ENCODE measurements at regions not wholly inside any gene's neighbourhood (a gene's known extent, or its start where the extent isn't known, plus 50 kb on each side); places are given as distances from the start of the nearest gene placed in this dataset.
A peak's percentile ranks its signal among the peaks of the same experiment; 100 is the strongest.

GRCh38 chr14:95425369-95426115 lies 90.9 kb downstream of the SYNE3 start:
- peak overlapping the region in 2 of 10 donors; percentile 4 to 49 for H3K27ac Mint-ChIP-seq

GRCh38 chr14:95424529-95424928 lies 91.9 kb downstream of the SYNE3 start:
- no peak for ATAC-seq
- H3K4me3 Mint-ChIP-seq, result no peak overlapping the region

More at GRCh38 chr14:95425369-95426115, 90.9 kb downstream of the SYNE3 start:
- POLR2A ChIA-PET, result interaction anchor here (1.1 kb wide), 1 partner anchor 17 kb away, joined by 3 read pairs; no protein-coding TSS in a partner anchor
- H3K9me3 Mint-ChIP-seq, result peaks cover 0 to 4% (median 0%) of the 10 kb centered on the region in 9 donors
- H3K36me3 Mint-ChIP-seq, result peaks cover 8 to 73% (median 18%) of the 10 kb centered on the region in 3 donors
- ATAC-seq, result no peak
- no peaks in the 10 kb centered on the region for H3K27me3 Mint-ChIP-seq
- H3K4me3 Mint-ChIP-seq, result no peak overlapping the region
- H3K4me1 Mint-ChIP-seq, result peaks cover 0 to 8% (median 4%) of the 10 kb centered on the region in 4 donors
- no peak for DNase-seq

GRCh38 chr14:95421741-95422140 lies 94.7 kb downstream of the SYNE3 start:
- no peak for ATAC-seq
- no peaks in the 10 kb centered on the region for H3K27me3 Mint-ChIP-seq
- DNase-seq, result no peak
- peak overlapping the region in 2 of 10 donors; percentile 70 to 73 for H3K27ac Mint-ChIP-seq
- H3K9me3 Mint-ChIP-seq, result peaks cover 0 to 12% (median 0%) of the 10 kb centered on the region in 9 donors
- no peak overlapping the region for H3K4me3 Mint-ChIP-seq
- POLR2A ChIA-PET, result no interaction called here
- H3K36me3 Mint-ChIP-seq, result peaks cover 24 to 73% (median 41%) of the 10 kb centered on the region in 3 donors
- peaks cover 0 to 8% (median under 1%) of the 10 kb centered on the region in 4 donors for H3K4me1 Mint-ChIP-seq

More at GRCh38 chr14:95424529-95424928, 91.9 kb downstream of the SYNE3 start:
- H3K27ac Mint-ChIP-seq, result peak overlapping the region in 2 of 10 donors; percentile 14 to 46
- H3K9me3 Mint-ChIP-seq, result peaks cover 0 to 8% (median 0%) of the 10 kb centered on the region in 9 donors
- no peaks in the 10 kb centered on the region for H3K27me3 Mint-ChIP-seq
- peaks cover 0 to 9% (median 5%) of the 10 kb centered on the region in 4 donors for H3K4me1 Mint-ChIP-seq
- no peak for DNase-seq
- H3K36me3 Mint-ChIP-seq, result peaks cover 14 to 74% (median 25%) of the 10 kb centered on the region in 3 donors
- POLR2A ChIA-PET, result no interaction called here

- DNase-seq, result no peak
- peaks cover 24 to 76% (median 47%) of the 10 kb centered on the region in 3 donors for H3K36me3 Mint-ChIP-seq
- H3K27ac Mint-ChIP-seq, result no peak overlapping the region
Measured at GRCh38 chr14:95420060-95420459, 96.4 kb downstream of the SYNE3 start.

GRCh38 chr14:95419569-95419968 lies 96.9 kb downstream of the SYNE3 start:
- Mint-ChIP-seq H3K9me3 (peaks cover 0 to 12% (median 0%) of the 10 kb centered on the region in 9 donors), H3K4me1 (peaks cover 0 to 8% (median under 1%) of the 10 kb centered on the region in 4 donors), H3K36me3 (peaks cover 24 to 74% (median 45%) of the 10 kb centered on the region in 3 donors), H3K27me3 (no peaks in the 10 kb centered on the region), H3K4me3 (no peak overlapping the region), H3K27ac (peak overlapping the region in 1 of 10 donors; percentile 2)
- no peak for DNase-seq
- ATAC-seq, result no peak
- POLR2A ChIA-PET, result no interaction called here

More at GRCh38 chr14:95420060-95420459, 96.4 kb downstream of the SYNE3 start:
- H3K4me3 Mint-ChIP-seq, result no peak overlapping the region
- peaks cover 0 to 12% (median 0%) of the 10 kb centered on the region in 9 donors for H3K9me3 Mint-ChIP-seq
- no peaks in the 10 kb centered on the region for H3K27me3 Mint-ChIP-seq
- peaks cover 0 to 8% (median under 1%) of the 10 kb centered on the region in 4 donors for H3K4me1 Mint-ChIP-seq
- no peak for ATAC-seq
- POLR2A ChIA-PET, result no interaction called here

GRCh38 chr14:95418858-95419257 lies 97.6 kb downstream of the SYNE3 start:
- Mint-ChIP-seq H3K36me3 (peaks cover 24 to 70% (median 45%) of the 10 kb centered on the region in 3 donors), H3K9me3 (peaks cover 0 to 12% (median 0%) of the 10 kb centered on the region in 9 donors), H3K27me3 (no peaks in the 10 kb centered on the region), H3K27ac (peak overlapping the region in 2 of 10 donors; percentile 37 to 59), H3K4me1 (peaks cover 0 to 8% (median under 1%) of the 10 kb centered on the region in 4 donors), H3K4me3 (no peak overlapping the region)
- ATAC-seq (no peak), DNase-seq (no peak)
- POLR2A ChIA-PET, result no interaction called here

GRCh38 chr14:95417492-95417891 lies 97.8 kb upstream of the CLMN start:
- H3K4me3 Mint-ChIP-seq, result no peak overlapping the region
- H3K27ac Mint-ChIP-seq, result peak overlapping the region in 1 of 10 donors; percentile 68

GRCh38 chr14:95415993-95416392 lies 96.3 kb upstream of the CLMN start:
- POLR2A ChIA-PET, result no interaction called here
- H3K9me3 Mint-ChIP-seq, result peaks cover 0 to 12% (median 0%) of the 10 kb centered on the region in 9 donors
- peaks cover 0 to 8% (median under 1%) of the 10 kb centered on the region in 4 donors for H3K4me1 Mint-ChIP-seq

More at GRCh38 chr14:95417492-95417891, 97.8 kb upstream of the CLMN start:
- DNase-seq (no peak), ATAC-seq (no peak)
- Mint-ChIP-seq H3K4me1 (peaks cover 0 to 8% (median under 1%) of the 10 kb centered on the region in 4 donors), H3K27me3 (no peaks in the 10 kb centered on the region), H3K36me3 (peaks cover 24 to 71% (median 45%) of the 10 kb centered on the region in 3 donors), H3K9me3 (peaks cover 0 to 12% (median 0%) of the 10 kb centered on the region in 9 donors)
- POLR2A ChIA-PET, result no interaction called here

GRCh38 chr14:95413289-95414215 lies 93.8 kb upstream of the CLMN start:
- no peak overlapping the region for H3K4me3 Mint-ChIP-seq
- DNase-seq, result no peak
- peaks cover 9 to 51% (median 27%) of the 10 kb centered on the region in 3 donors for H3K36me3 Mint-ChIP-seq
- ATAC-seq, result no peak
- peaks cover 0 to 2% (median under 1%) of the 10 kb centered on the region in 4 donors for H3K4me1 Mint-ChIP-seq
- no peaks in the 10 kb centered on the region for H3K27me3 Mint-ChIP-seq
- POLR2A ChIA-PET, result no interaction called here
- no peaks in the 10 kb centered on the region for H3K9me3 Mint-ChIP-seq
- H3K27ac Mint-ChIP-seq, result peak overlapping the region in 3 of 10 donors; percentile 3 to 81 (median 56)

More at GRCh38 chr14:95415993-95416392, 96.3 kb upstream of the CLMN start:
- no peaks in the 10 kb centered on the region for H3K27me3 Mint-ChIP-seq
- no peak overlapping the region for H3K27ac Mint-ChIP-seq
- ATAC-seq (no peak), DNase-seq (no peak)
- H3K36me3 Mint-ChIP-seq, result peaks cover 16 to 65% (median 35%) of the 10 kb centered on the region in 3 donors
- no peak overlapping the region for H3K4me3 Mint-ChIP-seq

GRCh38 chr14:95410838-95411237 lies 91.1 kb upstream of the CLMN start:
- Mint-ChIP-seq H3K4me1 (no peaks in the 10 kb centered on the region), H3K36me3 (peaks cover 0 to 31% (median 9%) of the 10 kb centered on the region in 3 donors), H3K4me3 (no peak overlapping the region), H3K27ac (peak overlapping the region in 1 of 10 donors; percentile 50), H3K9me3 (no peaks in the 10 kb centered on the region), H3K27me3 (no peaks in the 10 kb centered on the region)
- no peak for ATAC-seq
- no peak for DNase-seq
- POLR2A ChIA-PET, result no interaction called here

- POLR2A ChIA-PET, result interaction anchor here (0.6 kb wide), 1 partner anchor 1010 kb away, joined by 5 read pairs; no protein-coding TSS in a partner anchor
- H3K4me3 Mint-ChIP-seq, result no peak overlapping the region
- H3K9me3 Mint-ChIP-seq, result no peaks in the 10 kb centered on the region
Measured at GRCh38 chr14:95409477-95410272, 90.0 kb upstream of the CLMN start.

More at GRCh38 chr14:95409477-95410272, 90.0 kb upstream of the CLMN start:
- Mint-ChIP-seq H3K27me3 (no peaks in the 10 kb centered on the region), H3K4me1 (no peaks in the 10 kb centered on the region), H3K36me3 (peaks cover 0 to 25% (median 5%) of the 10 kb centered on the region in 3 donors), H3K27ac (no peak overlapping the region)
- DNase-seq, result no peak
- ATAC-seq, result no peak
